Nephron (organoid): ENCODE measurements at regions not wholly inside any gene's neighbourhood (a gene's known extent, or its start where the extent isn't known, plus 50 kb on each side); places are given as distances from the start of the nearest gene placed in this dataset.

Experiments used
- H3K27ac Mint-ChIP-seq, 3 experiments: 2 replicates each; pipeline ENCODE4 v1.8.0; 2020; ENCODE audit warnings: mixed read lengths in 3 of 3, mild to moderate bottlenecking in 2 of 3, moderate library complexity in 1 of 3
- H3K27me3 Mint-ChIP-seq: 2 replicates; pipeline ENCODE4 v1.8.0; 2021; ENCODE audit warnings: low read depth, mild to moderate bottlenecking, moderate library complexity, mixed read lengths
- H3K36me3 Mint-ChIP-seq: 2 replicates; pipeline ENCODE4 v1.8.0; 2020; ENCODE audit warnings: low read depth, mixed read lengths
- H3K4me1 Mint-ChIP-seq: 2 replicates; pipeline ENCODE4 v1.8.0; 2020; ENCODE audit warnings: mixed read lengths
- H3K4me3 Mint-ChIP-seq, 3 experiments: 2 replicates each; pipeline ENCODE4 v1.8.0; 2020; ENCODE audit warnings: mild to moderate bottlenecking in 3 of 3, mixed read lengths in 3 of 3, moderate library complexity in 2 of 3
- H3K9me3 Mint-ChIP-seq: 2 replicates; pipeline ENCODE4 v1.8.0; 2020; ENCODE audit warnings: mixed read lengths
- CTCF ChIP-seq, 3 experiments: fragments of 200-600 bp; sonication (generic); IDR thresholded peaks; one replicate each; pipeline ENCODE4 v1.5.0; 2021; ENCODE audit warnings: antibody characterized with exemption in 3 of 3; ENCODE audit not compliant: unreplicated experiment in 3 of 3

GRCh38 chr2:120477831-120478481 is 132.0 kb downstream of the INHBB start:
- no peaks in the 10 kb centered on the region for H3K4me1 Mint-ChIP-seq

GRCh38 chr2:120480346-120480902 is 134.5 kb downstream of the INHBB start:
- Mint-ChIP-seq H3K9me3 (no peaks in the 10 kb centered on the region), H3K27me3 (peaks cover 31% of the 10 kb centered on the region), H3K4me1 (no peaks in the 10 kb centered on the region), H3K27ac (no peak overlapping the region), H3K36me3 (no peaks in the 10 kb centered on the region), H3K4me3 (no peak overlapping the region)
- no peak for TF ChIP-seq CTCF (IDR thresholded peaks at IDR 0.05; ENCODE audit: unreplicated experiment in 3 of 3)

More at GRCh38 chr2:120477831-120478481, 132.0 kb downstream of the INHBB start:
- Mint-ChIP-seq H3K27ac (no peak overlapping the region), H3K4me3 (no peak overlapping the region), H3K27me3 (peaks cover 20% of the 10 kb centered on the region), H3K9me3 (no peaks in the 10 kb centered on the region), H3K36me3 (no peaks in the 10 kb centered on the region)
- no peak for TF ChIP-seq CTCF (IDR thresholded peaks at IDR 0.05; ENCODE audit: unreplicated experiment in 3 of 3)

GRCh38 chr2:120480903-120481445 is 135.0 kb downstream of the INHBB start:
- Mint-ChIP-seq H3K27me3 (peaks cover 35% of the 10 kb centered on the region), H3K36me3 (no peaks in the 10 kb centered on the region), H3K27ac (no peak overlapping the region), H3K4me1 (no peaks in the 10 kb centered on the region), H3K9me3 (no peaks in the 10 kb centered on the region), H3K4me3 (no peak overlapping the region)
- no peak for TF ChIP-seq CTCF (IDR thresholded peaks at IDR 0.05; ENCODE audit: unreplicated experiment in 3 of 3)

- Mint-ChIP-seq H3K4me3 (no peak overlapping the region), H3K27ac (no peak overlapping the region), H3K4me1 (no peaks in the 10 kb centered on the region), H3K27me3 (peaks cover 38% of the 10 kb centered on the region), H3K36me3 (no peaks in the 10 kb centered on the region), H3K9me3 (no peaks in the 10 kb centered on the region)
- TF ChIP-seq CTCF (IDR thresholded peaks at IDR 0.05; ENCODE audit: unreplicated experiment in 3 of 3): no peak
Observed at GRCh38 chr2:120481446-120482194, 135.7 kb downstream of the INHBB start.

- no peaks in the 10 kb centered on the region for H3K36me3 Mint-ChIP-seq
- TF ChIP-seq CTCF (IDR thresholded peaks at IDR 0.05; ENCODE audit: unreplicated experiment in 3 of 3): no peak
- H3K27me3 Mint-ChIP-seq: peaks cover 40% of the 10 kb centered on the region
- no peaks in the 10 kb centered on the region for H3K4me1 Mint-ChIP-seq
- no peaks in the 10 kb centered on the region for H3K9me3 Mint-ChIP-seq
- H3K27ac Mint-ChIP-seq: no peak overlapping the region
- no peak overlapping the region for H3K4me3 Mint-ChIP-seq
Observed at GRCh38 chr2:120482334-120482733, 136.4 kb downstream of the INHBB start.
